SK-N-SH treated with all-trans-retinoic acid at 6 μM for 48 hours (cell line): ENCODE measurements at regions not wholly inside any gene's neighbourhood (a gene's known extent, or its start where the extent isn't known, plus 50 kb on each side); places are given as distances from the start of the nearest gene placed in this dataset.

ENCODE experiments used
- ATAC-seq: fragments of 200-7000 bp; cut with Tn5 transposase; 3 replicates; pipeline ENCODE4 v1.9.1; 2020; ENCODE audit warnings: mild to moderate bottlenecking, moderate library complexity
- ARNTL ChIP-seq: fragments of 450-650 bp; formaldehyde crosslinking; IDR thresholded peaks from 2 replicates; pipeline ENCODE4 v1.5.0; 2020; ENCODE audit warnings: low read depth, mild to moderate bottlenecking, moderate library complexity, borderline replicate concordance
- BACH2 ChIP-seq: fragments of 250-450 bp; sonication (Bioruptor Pico); IDR thresholded peaks from 2 replicates; pipeline ENCODE4 v1.9.0; 2021; ENCODE audit warnings: mild to moderate bottlenecking, borderline replicate concordance
- CREB5 ChIP-seq: fragments of 250-450 bp; sonication (Bioruptor Pico); IDR thresholded peaks from 2 replicates; pipeline ENCODE4 v1.5.1; 2020; ENCODE audit warnings: low read depth, mild to moderate bottlenecking, moderate library complexity
- CSDC2 ChIP-seq: fragments of 250-450 bp; sonication (Bioruptor Pico); IDR thresholded peaks from 2 replicates; pipeline ENCODE4 v1.5.0; 2020; ENCODE audit warnings: mild to moderate bottlenecking, moderate library complexity
- CSRNP3 ChIP-seq: fragments of 250-450 bp; sonication (Bioruptor Pico); IDR thresholded peaks from 2 replicates; pipeline ENCODE4 v1.5.1; 2021; ENCODE audit warnings: mild to moderate bottlenecking, moderate library complexity
- ESRRG ChIP-seq: fragments of 250-450 bp; sonication (Bioruptor Pico); IDR thresholded peaks from 2 replicates; pipeline ENCODE4 v1.6.1; 2021; ENCODE audit warnings: mild to moderate bottlenecking
- GLIS3 ChIP-seq: fragments of 250-450 bp; sonication (Bioruptor Pico); IDR thresholded peaks from 2 replicates; pipeline ENCODE4 v1.5.0; 2020; ENCODE audit warnings: mild to moderate bottlenecking, moderate library complexity
- PATZ1 ChIP-seq: fragments of 250-450 bp; sonication (Bioruptor Pico); IDR thresholded peaks from 2 replicates; pipeline ENCODE4 v1.8.0; 2020; ENCODE audit warnings: mild to moderate bottlenecking, moderate library complexity, borderline replicate concordance
- POU6F1 ChIP-seq: fragments of 250-450 bp; sonication (Bioruptor Pico); IDR thresholded peaks from 2 replicates; pipeline ENCODE4 v1.8.0; 2021; ENCODE audit warnings: low read depth, mild to moderate bottlenecking, moderate library complexity, borderline replicate concordance
- PPARA ChIP-seq: fragments of 250-450 bp; sonication (Bioruptor Pico); IDR thresholded peaks from 2 replicates; pipeline ENCODE4 v1.5.0; 2020; ENCODE audit warnings: mild to moderate bottlenecking, borderline replicate concordance
- RARB ChIP-seq: fragments of 250-450 bp; sonication (Bioruptor Pico); IDR thresholded peaks from 2 replicates; pipeline ENCODE4 v1.8.0; 2021; ENCODE audit warnings: mild to moderate bottlenecking, moderate library complexity
- SNAI2 ChIP-seq: fragments of 250-450 bp; sonication (Bioruptor Pico); IDR thresholded peaks from 2 replicates; pipeline ENCODE4 v1.5.0; 2020; ENCODE audit warnings: mild to moderate bottlenecking, moderate library complexity
- TCF4 ChIP-seq: fragments of 250-450 bp; sonication (Bioruptor Pico); IDR thresholded peaks from 2 replicates; pipeline ENCODE4 v1.8.0; 2021; ENCODE audit warnings: mild to moderate bottlenecking, moderate library complexity, borderline replicate concordance
- TOX ChIP-seq: fragments of 250-450 bp; sonication (Bioruptor Pico); IDR thresholded peaks from 2 replicates; pipeline ENCODE4 v1.8.0; 2021; ENCODE audit warnings: mild to moderate bottlenecking, moderate library complexity, borderline replicate concordance
- TSHZ2 ChIP-seq: fragments of 250-450 bp; sonication (Bioruptor Pico); IDR thresholded peaks from 2 replicates; pipeline ENCODE4 v1.5.0; 2020; ENCODE audit warnings: mild to moderate bottlenecking, moderate library complexity
- ZC3H10 ChIP-seq: fragments of 250-450 bp; sonication (Bioruptor Pico); IDR thresholded peaks from 2 replicates; pipeline ENCODE4 v1.5.1; 2021; ENCODE audit warnings: mild to moderate bottlenecking, moderate library complexity
- ZFP3 ChIP-seq: fragments of 250-450 bp; sonication (Bioruptor Pico); IDR thresholded peaks from 2 replicates; pipeline ENCODE4 v1.5.0; 2020; ENCODE audit warnings: mild to moderate bottlenecking, moderate library complexity
- ZFP30 ChIP-seq: fragments of 450-650 bp; formaldehyde crosslinking; IDR thresholded peaks from 2 replicates; pipeline ENCODE4 v1.5.0; 2022; ENCODE audit warnings: mild to moderate bottlenecking, moderate library complexity
- ZNF565 ChIP-seq: fragments of 450-650 bp; formaldehyde crosslinking; conservative IDR thresholded peaks from 2 replicates; pipeline ENCODE4 v1.5.0; 2020; ENCODE audit warnings: low read depth, mild to moderate bottlenecking, moderate library complexity
- ZNF70 ChIP-seq: fragments of 450-650 bp; formaldehyde crosslinking; IDR thresholded peaks from 2 replicates; pipeline ENCODE4 v1.5.0; 2020; ENCODE audit warnings: mild to moderate bottlenecking, moderate library complexity
- ZNF8 ChIP-seq: fragments of 450-650 bp; formaldehyde crosslinking; IDR thresholded peaks from 2 replicates; pipeline ENCODE4 v1.5.0; 2020; ENCODE audit warnings: mild to moderate bottlenecking, moderate library complexity

- no peak for ATAC-seq
- no peak for TF ChIP-seq BACH2 (CRISPR knock-in tag)
- TF ChIP-seq ZC3H10: no peak
- no peak for TF ChIP-seq TOX
- no peak for TF ChIP-seq POU6F1 (CRISPR knock-in tag)
- no peak for TF ChIP-seq ZFP3 (CRISPR knock-in tag)
- TF ChIP-seq TCF4 (CRISPR knock-in tag): no peak
- TF ChIP-seq ZNF8: no peak
- TF ChIP-seq ESRRG (CRISPR knock-in tag): no peak
- TF ChIP-seq ARNTL (CRISPR knock-in tag): no peak
- no peak for TF ChIP-seq ZFP30 (CRISPR knock-in tag)
- TF ChIP-seq CSRNP3: no peak
Measured at GRCh38 chr2:102939207-102939606, 177.4 kb downstream of the TMEM182 start.

- no peak for TF ChIP-seq RARB (CRISPR knock-in tag)
- TF ChIP-seq PATZ1 (CRISPR knock-in tag): no peak
- no peak for ATAC-seq
Measured at GRCh38 chr2:102940684-102941083, 178.9 kb downstream of the TMEM182 start.

- ATAC-seq: no peak
- TF ChIP-seq ZNF8: no peak
- TF ChIP-seq CSDC2 (CRISPR knock-in tag): no peak
- no peak for TF ChIP-seq POU6F1 (CRISPR knock-in tag)
- TF ChIP-seq SNAI2 (CRISPR knock-in tag): no peak
- no peak for TF ChIP-seq ZFP3 (CRISPR knock-in tag)
- no peak for TF ChIP-seq ZNF70 (CRISPR knock-in tag)
- no peak for TF ChIP-seq ZNF565 (CRISPR knock-in tag)
- TF ChIP-seq PPARA: no peak
- no peak for TF ChIP-seq GLIS3 (CRISPR knock-in tag)
- no peak for TF ChIP-seq BACH2 (CRISPR knock-in tag)
- no peak for TF ChIP-seq TCF4 (CRISPR knock-in tag)
- no peak for TF ChIP-seq TSHZ2 (CRISPR knock-in tag)
- no peak for TF ChIP-seq ESRRG (CRISPR knock-in tag)
- TF ChIP-seq, all 23 proteins: peak for 0
Measured at GRCh38 chr2:102942107-102942506, 180.3 kb downstream of the TMEM182 start.

- TF ChIP-seq ZNF565 (CRISPR knock-in tag) (no peak), CREB5 (CRISPR knock-in tag) (no peak), POU6F1 (CRISPR knock-in tag) (no peak), TOX (no peak), CSDC2 (CRISPR knock-in tag) (no peak), TCF4 (CRISPR knock-in tag) (no peak), ESRRG (CRISPR knock-in tag) (no peak), RARB (CRISPR knock-in tag) (no peak), ZFP30 (CRISPR knock-in tag) (no peak)
- ATAC-seq: no peak
Measured at GRCh38 chr2:102943251-102943650, 181.4 kb downstream of the TMEM182 start.
